Vagina (tissue), 2 donors: ENCODE measurements at regions not wholly inside any gene's neighbourhood (a gene's known extent, or its start where the extent isn't known, plus 50 kb on each side); places are given as distances from the start of the nearest gene placed in this dataset.

ENCODE experiments used
- CTCF ChIP-seq, 3 experiments: fragments of 450-650 bp in 2 of 3; fragments of 200-600 bp in 1 of 3; sonication (generic) in 1 of 3; IDR thresholded peaks; one replicate each; pipeline ENCODE4 v1.5.1; 2017 to 2019; ENCODE audit warnings: antibody characterized with exemption in 3 of 3, mild to moderate bottlenecking in 2 of 3, moderate library complexity in 2 of 3
- POLR2AphosphoS5 ChIP-seq, 2 donors: sonication (generic); formaldehyde crosslinking; IDR thresholded peaks; one replicate each; pipeline ENCODE4 v1.9.0; 2017; ENCODE audit warnings: antibody characterized with exemption in 2 of 2, mild to moderate bottlenecking in 2 of 2, low read depth in 1 of 2; ENCODE audit not compliant: insufficient read depth in 1 of 2

GRCh38 chr2:176819306-176819705 lies 393.3 kb upstream of the HNRNPA3 start:
- TF ChIP-seq CTCF (IDR thresholded peaks at IDR 0.05): no peak
- TF ChIP-seq POLR2AphosphoS5 (IDR thresholded peaks at IDR 0.05; ENCODE audit: insufficient read depth in 1 of 2, low read depth in 1 of 2): no peak
